ENCODE measurements at regions not wholly inside any gene's neighbourhood (a gene's known extent, or its start where the extent isn't known, plus 50 kb on each side); places are given as distances from the start of the nearest gene placed in this dataset.

GRCh38 chrX:44690129-44690528 is 147.5 kb upstream of the FUNDC1 start (continued):
- TF ChIP-seq REST (IDR thresholded peaks at IDR 0.05; ENCODE audit: borderline replicate concordance in 1 of 2, low read depth in 1 of 2, low read length in 2 of 2): no peak
- no peak for TF ChIP-seq ZNF468 (CRISPR knock-in tag; IDR thresholded peaks at IDR 0.05)
- no peak for TF ChIP-seq RARA (CRISPR knock-in tag; IDR thresholded peaks at IDR 0.05)
- no peak for TF ChIP-seq POLR2A (IDR thresholded peaks at IDR 0.05; ENCODE audit: insufficient read depth in 1 of 2, low read depth in 2 of 2, low read length in 2 of 2)
- TF ChIP-seq SNAI1 (CRISPR knock-in tag; IDR thresholded peaks at IDR 0.05; ENCODE audit: borderline replicate concordance): no peak
- no peak for TF ChIP-seq ZNF33A (CRISPR knock-in tag; IDR thresholded peaks at IDR 0.05; ENCODE audit: borderline replicate concordance)

DNA sequence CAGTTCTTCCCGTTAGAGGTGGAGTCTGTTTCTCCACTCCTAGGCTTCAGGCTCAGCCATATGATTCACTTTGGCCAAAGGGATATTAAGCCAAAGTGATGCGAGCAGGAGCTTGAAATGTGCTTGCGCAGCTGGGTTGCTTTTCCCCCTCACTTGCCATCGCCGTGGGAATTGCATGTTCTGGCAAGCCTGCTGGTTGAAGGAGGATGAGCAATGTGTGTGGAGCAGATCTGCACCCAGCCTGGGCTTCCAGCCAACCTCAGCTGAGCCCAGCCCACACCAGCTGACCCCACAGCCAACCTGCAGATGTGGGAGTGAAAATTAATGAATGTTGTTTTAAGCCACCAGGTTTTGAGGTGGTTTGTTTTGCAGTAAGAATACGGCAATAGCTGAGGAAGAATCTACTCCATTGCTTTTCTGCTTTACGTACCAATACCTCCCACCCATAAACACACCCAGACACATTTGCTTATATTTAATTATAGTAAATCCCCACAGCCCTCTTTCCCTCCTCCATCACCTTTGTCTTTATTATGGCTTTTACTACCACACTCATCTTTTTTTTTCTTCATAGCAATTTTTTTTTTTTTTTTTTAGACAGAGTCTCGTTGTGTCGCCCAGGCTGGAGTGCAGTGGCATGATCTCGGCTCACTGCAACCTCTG is 132.8 kb upstream of the FUNDC1 start:
- in situ Hi-C loops (cut with HindIII; ENCODE audit: extremely low pct_ligation_motif_present, low pct_unique_long_range_greater_than_20kb): no loop called here
- CTCF ChIA-PET (ENCODE audit: low intra/inter-chr PET ratio, low total read pairs): no interaction called here
- ATAC-seq: peak; percentile 47
- TF ChIP-seq, protein P1, sequence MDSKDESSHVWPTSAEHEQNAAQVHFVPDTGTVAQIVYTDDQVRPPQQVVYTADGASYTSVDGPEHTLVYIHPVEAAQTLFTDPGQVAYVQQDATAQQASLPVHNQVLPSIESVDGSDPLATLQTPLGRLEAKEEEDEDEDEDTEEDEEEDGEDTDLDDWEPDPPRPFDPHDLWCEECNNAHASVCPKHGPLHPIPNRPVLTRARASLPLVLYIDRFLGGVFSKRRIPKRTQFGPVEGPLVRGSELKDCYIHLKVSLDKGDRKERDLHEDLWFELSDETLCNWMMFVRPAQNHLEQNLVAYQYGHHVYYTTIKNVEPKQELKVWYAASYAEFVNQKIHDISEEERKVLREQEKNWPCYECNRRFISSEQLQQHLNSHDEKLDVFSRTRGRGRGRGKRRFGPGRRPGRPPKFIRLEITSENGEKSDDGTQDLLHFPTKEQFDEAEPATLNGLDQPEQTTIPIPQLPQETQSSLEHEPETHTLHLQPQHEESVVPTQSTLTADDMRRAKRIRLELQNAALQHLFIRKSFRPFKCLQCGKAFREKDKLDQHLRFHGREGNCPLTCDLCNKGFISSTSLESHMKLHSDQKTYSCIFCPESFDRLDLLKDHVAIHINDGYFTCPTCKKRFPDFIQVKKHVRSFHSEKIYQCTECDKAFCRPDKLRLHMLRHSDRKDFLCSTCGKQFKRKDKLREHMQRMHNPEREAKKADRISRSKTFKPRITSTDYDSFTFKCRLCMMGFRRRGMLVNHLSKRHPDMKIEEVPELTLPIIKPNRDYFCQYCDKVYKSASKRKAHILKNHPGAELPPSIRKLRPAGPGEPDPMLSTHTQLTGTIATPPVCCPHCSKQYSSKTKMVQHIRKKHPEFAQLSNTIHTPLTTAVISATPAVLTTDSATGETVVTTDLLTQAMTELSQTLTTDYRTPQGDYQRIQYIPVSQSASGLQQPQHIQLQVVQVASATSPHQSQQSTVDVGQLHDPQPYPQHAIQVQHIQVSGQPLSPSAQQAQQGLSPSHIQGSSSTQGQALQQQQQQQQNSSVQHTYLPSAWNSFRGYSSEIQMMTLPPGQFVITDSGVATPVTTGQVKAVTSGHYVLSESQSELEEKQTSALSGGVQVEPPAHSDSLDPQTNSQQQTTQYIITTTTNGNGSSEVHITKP (CRISPR knock-in tag; IDR thresholded peaks at IDR 0.05; ENCODE audit: low read depth): no peak
- TF ChIP-seq, protein P2, sequence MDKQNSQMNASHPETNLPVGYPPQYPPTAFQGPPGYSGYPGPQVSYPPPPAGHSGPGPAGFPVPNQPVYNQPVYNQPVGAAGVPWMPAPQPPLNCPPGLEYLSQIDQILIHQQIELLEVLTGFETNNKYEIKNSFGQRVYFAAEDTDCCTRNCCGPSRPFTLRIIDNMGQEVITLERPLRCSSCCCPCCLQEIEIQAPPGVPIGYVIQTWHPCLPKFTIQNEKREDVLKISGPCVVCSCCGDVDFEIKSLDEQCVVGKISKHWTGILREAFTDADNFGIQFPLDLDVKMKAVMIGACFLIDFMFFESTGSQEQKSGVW (CRISPR knock-in tag; IDR thresholded peaks at IDR 0.05; ENCODE audit: borderline replicate concordance): no peak
- no peak for TF ChIP-seq ZNF574 (CRISPR knock-in tag; IDR thresholded peaks at IDR 0.05)
- TF ChIP-seq SNRNP70 (IDR thresholded peaks at IDR 0.05; ENCODE audit: low read depth, low read length): no peak
- TF ChIP-seq DPF2 (CRISPR knock-in tag; IDR thresholded peaks at IDR 0.05; ENCODE audit: borderline replicate concordance, low read depth): no peak
- TF ChIP-seq DNMT3B (CRISPR knock-in tag; conservative IDR thresholded peaks at IDR 0.05): no peak

More for the DNA sequence above, 132.8 kb upstream of the FUNDC1 start:
- FAIRE-seq (no peak), DNase-seq (ENCODE audit: low spot score) (no peak)
- H3K27ac ChIP-seq (ENCODE audit: extremely low read length, insufficient read depth, low read length): no peak overlapping the region
- no peaks in the 10 kb centered on the region for H3K9me3 ChIP-seq (ENCODE audit: low read length)
- H3K4me1 ChIP-seq (ENCODE audit: insufficient read depth, low read length): no peaks in the 10 kb centered on the region
- no peaks in the 10 kb centered on the region for H4K20me1 ChIP-seq (ENCODE audit: insufficient read depth, low read length)
- POLR2A ChIA-PET: no interaction called here
- no peak overlapping the region for H3K4me3 ChIP-seq (replicated peaks in 1 of 3; ENCODE audit: insufficient read depth in 1 of 3, low read depth in 2 of 3, low read length in 3 of 3)
- H3K9ac ChIP-seq (ENCODE audit: insufficient read depth, low read depth, low read length): no peak overlapping the region
- no peaks in the 10 kb centered on the region for H3K79me2 ChIP-seq (ENCODE audit: insufficient read depth, low read length)
- H2AFZ ChIP-seq (ENCODE audit: low read length): no peak overlapping the region
- H3K4me2 ChIP-seq (ENCODE audit: low read depth, low read length): no peak overlapping the region
- intact Hi-C loops (cut with micrococcal nuclease; ENCODE audit: unreplicated experiment): no loop called here
- no TSS peak for BruUV-seq (replicated peaks)
- H3K36me3 ChIP-seq (replicated peaks in 1 of 2; ENCODE audit: control insufficient read depth in 1 of 2, insufficient read depth in 2 of 2, low read length in 2 of 2): no peaks in the 10 kb centered on the region
- 49% methylated on average over 7 of the region's 10 CpGs for WGBS (ENCODE audit: low lambda C conversion rate)
- H3K27me3 ChIP-seq (ENCODE audit: control insufficient read depth in 1 of 2, insufficient read depth in 2 of 2, low read length in 2 of 2): no peaks in the 10 kb centered on the region

Data from HepG2 (cell line).